ELF-1 (cell line): ENCODE measurements at regions not wholly inside any gene's neighbourhood (a gene's known extent, or its start where the extent isn't known, plus 50 kb on each side); places are given as distances from the start of the nearest gene placed in this dataset.

Experiments used
- DNase-seq: peaks from one replicate; pipeline ENCODE4 v3.0.0-alpha.2; 2016; ENCODE audit warnings: low read depth, low spot score

DNA sequence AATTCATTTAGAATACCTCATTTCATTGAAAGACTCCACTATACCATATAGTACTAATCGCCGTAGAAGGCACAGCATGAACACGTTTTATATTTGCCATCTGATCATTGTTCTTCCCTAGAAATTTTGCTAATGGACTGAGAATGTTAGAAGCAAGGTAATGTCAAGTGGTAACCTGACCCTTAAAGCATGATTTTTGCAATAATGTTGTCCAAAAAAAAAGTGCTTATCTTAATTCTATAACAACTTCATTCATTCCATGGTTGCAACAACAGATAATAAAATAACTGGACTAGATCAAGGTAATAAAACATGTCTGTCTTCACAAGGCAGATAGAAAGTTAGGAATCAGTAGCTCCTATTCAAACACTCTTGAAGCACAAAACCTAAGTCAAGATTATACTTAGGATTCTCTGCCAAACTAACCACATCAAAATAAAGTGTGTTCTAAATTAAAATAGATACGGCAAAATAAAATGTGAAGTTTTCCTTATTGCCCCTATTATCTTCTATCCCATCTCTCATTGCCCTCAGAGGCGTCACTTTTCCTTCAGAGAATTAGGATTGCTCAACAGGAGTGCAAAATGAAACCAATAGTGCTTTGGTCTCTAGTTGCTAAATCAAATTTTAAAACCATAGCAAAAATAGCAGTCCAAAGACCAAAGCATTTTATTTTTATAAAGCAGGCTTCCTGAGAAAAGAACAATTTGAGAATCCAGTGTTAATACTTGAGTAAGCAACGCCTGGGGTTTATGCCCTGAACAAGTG is 317.4 kb upstream of the UBE2E2 start:
- DNase-seq: no peak

DNA sequence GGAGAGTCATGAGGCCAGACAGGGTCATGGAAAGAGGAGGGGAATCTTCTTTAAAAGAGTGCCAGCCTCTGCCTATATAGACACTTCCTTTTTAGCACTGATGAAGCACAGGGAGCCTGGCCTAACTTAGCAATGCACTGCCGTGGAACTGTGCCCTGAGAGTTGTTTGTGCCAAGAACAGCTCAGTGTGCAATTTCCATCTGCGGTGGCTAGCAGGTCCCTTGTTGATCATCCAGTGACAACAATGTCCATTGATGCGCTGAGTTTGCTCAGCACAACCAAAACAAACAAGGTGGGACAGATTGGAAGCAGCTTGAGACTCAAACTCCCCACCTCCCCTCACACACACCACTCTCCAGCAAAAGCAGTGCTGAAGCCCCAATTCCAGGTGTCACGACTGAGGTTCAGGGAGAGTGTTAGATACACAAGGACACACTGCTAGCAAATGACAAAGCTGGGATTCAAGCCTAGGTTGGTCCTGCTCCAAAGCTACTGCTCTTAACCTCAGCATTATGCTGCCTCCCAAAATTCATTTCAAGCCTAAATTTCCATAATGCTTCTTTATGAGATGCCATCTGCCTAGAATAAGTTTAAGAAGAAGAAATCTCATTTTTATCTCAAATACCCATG is 316.6 kb upstream of the UBE2E2 start:
- no peak for DNase-seq

DNA sequence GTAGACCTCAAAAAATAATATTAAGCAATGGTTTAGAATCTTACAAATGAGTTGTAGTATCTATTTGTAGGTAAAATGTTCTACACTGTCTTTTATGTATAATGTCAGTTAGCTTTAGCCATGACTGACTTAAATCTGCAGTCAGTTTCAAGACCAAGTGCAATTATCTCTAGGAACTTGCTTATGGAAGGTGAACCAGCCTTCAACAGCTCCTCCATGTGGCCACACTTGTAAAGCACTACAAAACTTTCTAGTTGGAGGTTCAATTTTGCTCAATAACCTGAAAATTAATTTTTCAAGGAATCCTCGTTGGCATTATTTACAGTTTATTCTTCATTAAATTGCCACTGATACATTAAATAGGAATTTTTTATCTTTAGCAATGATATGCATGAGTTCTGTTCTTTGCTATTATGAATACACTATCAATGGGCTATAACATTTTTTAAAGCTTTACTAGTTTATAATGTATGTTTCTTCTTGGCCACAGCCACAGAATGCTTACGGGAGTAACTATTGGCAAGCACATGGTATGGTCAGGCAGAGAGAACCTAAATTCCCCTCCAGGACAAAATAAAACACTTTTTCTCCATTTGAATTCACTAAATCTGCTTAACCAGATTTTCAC is 315.3 kb upstream of the UBE2E2 start:
- DNase-seq: no peak

DNA sequence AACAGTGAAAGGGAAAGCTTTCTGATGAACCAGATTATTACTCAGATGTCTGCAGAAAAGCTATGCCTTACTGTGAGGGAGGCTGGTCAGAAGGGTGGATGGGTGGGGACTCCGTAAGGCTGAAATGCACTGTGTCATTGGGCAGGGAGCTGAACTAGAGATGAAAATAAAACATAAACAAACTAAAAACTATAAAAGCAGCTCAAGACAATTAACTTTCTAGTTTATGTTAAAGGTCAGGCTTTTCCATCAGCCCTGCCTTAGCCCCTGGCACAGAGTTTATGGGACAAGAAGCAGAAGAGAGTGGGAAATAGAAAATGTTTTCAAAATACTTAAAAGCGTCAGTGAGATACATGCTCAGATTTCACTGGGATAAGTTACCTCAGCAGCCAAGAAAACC is 310.0 kb upstream of the UBE2E2 start:
- DNase-seq: no peak

DNA sequence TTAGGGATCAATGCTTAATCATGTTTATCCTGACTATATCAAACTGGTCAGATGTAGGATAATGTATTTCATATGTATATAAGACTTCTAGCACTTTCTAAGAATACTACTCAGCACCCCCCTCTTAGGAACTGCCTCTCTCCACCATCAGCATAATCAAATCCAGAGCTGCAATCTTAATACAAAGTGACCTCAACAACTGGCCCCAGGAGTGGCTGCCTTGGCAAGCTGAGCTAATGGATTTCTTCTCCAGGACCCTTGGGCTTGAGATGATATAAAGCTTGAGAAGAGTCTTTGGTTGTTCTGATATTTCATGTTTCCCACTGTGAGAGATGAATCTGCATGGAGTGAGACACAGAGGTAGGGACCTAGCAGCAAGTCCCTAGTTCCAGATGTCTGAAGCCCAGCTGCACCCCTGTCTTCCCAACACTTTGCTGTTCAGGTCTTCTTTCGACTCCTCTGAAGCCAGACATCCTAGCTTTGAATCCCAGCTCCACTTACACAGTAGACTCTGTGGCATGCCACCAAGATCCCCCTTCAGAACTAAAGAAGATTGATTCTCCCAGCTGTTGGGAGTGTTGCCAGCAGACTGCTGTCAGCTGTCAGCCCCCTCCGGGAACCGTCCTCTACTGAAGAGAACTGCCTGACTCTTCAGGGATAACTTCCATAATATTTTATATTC is 309.3 kb upstream of the UBE2E2 start:
- no peak for DNase-seq

DNA sequence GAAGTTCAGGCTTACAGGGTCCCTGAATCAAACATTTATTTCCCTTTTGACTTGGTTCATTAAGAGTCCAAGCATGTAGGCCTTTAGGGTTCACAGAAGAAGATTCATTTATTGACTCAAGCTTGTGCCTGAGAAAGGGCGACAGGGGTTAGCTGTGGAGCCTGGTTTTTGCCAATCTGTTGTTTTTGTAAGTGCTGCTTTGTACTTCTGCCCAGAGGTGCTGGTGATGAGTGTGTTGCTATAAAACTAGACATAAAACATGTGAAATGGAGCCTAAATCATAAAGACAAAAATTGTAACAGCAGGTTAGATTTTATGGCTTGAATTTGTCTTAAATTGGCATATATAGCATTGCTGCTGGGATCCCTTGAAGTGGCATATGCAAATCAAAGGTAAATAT is 308.3 kb upstream of the UBE2E2 start:
- DNase-seq: no peak

DNA sequence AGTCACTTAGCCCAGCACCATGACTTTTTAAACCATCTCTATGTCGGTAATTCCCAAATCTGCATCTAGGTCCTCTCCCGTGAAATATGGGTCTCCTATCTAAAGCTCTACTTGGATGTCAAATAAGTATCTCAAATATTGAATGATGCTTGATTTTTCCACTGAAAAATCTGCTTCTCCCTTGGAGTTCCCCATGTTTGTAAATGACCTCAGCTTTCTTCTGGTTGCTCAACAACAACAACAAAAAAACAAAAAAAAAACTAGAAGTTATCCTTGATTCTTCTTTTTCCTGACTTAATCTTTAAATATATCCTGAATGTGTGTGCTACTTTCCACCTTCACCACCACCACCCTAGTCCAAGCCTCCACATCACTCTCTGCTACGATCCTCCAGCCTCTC is 307.5 kb upstream of the UBE2E2 start:
- DNase-seq: no peak

DNA sequence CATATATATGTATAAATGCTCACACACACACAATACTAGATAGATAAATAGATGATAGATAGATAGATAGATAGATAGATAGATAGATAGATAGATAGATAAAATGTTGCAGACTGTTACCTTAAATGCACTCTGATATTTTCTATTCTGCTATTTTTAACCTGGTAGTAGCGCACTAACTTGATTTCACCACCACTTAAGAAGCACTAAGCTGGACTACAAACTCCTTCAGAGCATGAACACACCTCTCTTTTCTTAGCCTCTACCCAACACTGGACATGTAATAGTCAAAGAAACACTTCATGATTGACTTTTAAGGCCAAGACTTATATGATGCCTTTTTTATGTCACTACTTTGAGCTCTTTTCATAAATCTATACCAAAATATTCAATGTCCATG is 304.6 kb upstream of the UBE2E2 start:
- DNase-seq: no peak

DNA sequence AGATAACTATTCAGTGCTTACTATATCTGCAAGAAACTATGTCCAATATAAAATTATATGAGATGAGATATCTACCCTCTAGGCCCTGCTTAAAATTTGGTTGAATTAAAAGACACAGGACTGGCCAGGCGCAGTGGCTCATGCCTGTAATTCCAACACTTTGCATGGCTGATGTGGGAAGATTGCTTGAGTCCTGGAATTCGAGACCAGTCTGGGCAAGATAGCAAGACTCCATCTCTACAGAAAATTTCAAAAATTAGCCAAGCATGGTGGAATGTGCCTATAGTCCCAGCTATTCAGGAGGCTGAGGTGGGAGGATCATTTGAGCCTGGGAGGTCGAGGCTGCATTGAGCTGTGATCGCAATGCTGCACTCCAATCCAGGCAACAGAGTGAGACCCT is 303.7 kb upstream of the UBE2E2 start:
- no peak for DNase-seq

DNA sequence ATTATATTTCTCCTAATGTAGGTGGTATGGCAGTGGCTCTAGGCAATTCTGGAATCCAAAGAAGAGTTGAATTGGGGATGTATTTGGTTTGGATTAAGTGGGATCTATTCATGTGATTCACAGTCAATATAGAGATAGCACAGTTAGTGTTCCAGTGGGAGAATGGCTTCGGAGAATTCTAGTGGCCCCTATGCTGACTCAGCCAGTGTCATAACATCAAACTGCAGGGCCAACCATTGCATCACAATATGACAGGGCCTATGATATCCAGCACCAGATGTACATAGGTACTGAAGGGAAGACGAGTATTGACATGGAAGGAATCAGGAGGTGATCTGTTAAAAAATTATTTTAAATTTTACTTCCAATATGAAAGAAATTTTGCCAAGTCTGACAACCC is 302.8 kb upstream of the UBE2E2 start:
- no peak for DNase-seq

DNA sequence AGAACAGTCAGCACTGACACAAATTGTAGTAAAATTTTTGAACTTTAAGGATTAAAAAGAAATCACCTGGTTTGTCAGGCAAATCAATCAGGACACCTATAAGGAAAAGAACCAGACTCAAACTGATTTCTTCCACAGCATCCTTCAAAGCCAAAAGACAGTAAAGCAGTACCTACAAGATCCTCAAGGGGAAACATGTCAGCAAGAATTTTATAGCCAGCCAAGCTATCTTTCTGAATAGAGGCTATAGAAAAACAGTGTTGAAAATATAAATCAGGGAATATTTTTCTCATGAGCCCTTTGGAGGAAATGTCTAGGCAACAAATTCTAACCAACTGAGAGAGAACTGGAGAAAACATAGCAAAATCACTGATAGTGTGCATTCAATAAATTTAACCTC is 301.4 kb upstream of the UBE2E2 start:
- no peak for DNase-seq

DNA sequence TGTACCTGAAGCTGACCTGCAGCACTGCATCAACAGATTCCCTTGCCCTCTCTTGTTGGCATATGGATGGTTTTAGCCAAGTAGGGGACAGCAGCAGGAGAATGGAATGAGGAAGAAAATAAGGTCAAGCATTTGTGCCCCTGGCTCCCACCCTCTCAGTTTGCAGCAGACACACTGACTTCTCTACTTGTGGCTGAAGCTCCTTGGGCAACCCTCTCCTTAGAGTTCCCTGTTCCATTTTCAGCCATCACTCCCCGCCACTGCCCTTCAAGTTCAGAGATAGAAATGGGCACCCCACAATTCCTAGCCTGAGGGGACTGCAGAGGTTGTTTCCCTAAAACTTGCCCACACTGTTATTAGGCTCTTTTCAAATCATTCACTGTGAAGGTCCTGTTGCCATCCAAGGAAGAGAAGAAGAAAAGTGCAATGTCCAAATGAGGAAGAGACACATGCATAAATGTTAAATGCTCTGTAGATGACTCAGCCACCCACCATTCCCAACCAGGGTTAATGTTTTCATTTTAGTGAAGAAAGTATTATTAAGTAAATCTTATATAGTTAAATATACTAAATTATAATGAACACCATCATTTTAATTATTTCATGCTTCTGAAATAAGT is 295.9 kb upstream of the UBE2E2 start:
- DNase-seq: no peak

DNA sequence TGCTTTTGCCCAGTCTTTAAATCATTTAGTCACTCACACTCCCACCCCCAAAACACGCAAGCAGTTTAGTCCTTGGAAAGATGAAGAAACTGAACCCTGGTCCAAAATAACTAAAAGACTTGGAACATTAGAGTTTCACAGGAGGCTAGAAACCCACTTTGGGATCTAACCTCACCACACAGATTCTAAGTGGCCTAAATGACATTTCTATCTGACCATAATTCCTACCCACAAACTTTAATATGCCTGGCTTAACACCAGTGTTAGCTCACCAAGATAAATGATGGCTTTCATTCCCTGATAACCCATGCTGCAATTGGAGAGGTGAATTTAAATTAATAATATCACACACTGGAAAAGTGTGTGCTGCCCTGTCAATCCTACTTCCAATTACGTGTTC is 295.3 kb upstream of the UBE2E2 start:
- DNase-seq: no peak

DNA sequence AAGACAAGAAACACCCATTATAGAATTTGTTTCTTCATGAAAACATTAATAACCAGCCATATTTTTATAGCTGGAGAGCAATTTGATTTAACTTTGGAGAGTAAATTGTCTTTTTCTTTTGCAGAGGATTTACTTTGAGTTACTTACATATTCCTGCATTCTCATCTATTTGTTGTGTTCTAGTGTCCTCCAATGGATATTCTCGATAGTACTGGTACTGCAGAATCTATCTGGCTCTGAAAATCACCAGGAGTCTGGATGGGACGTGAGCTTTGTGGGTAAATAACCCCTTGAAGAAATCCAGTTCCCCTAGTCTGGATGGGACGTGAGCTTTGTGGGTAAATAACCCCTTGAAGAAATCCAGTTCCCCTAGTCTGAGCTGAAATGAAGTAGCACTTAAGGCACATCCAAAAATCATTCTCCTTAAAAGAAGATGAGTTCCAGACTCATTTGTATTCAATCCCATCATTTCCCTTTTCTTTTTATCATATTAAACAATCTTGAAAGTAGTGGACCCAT is 294.1 kb upstream of the UBE2E2 start:
- DNase-seq: no peak

DNA sequence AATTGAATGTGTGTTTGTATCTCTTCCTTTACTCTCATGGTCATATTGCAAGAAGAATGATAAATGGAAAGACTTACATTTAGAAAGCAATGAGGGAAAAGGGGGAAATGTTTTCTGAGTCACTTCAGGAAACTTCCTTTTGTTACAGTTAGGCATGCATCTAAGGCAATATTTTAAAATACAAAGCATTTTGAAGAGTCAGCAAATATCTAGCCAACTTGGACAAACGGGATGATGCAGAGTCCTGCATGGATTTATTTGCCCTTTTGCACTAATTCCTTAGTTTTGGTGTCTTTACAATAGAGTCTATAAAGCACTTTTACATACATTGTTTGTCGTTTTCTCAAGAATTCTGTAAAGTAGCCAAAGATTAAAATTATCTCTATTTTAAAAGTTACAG is 286.2 kb upstream of the UBE2E2 start:
- DNase-seq: no peak

DNA sequence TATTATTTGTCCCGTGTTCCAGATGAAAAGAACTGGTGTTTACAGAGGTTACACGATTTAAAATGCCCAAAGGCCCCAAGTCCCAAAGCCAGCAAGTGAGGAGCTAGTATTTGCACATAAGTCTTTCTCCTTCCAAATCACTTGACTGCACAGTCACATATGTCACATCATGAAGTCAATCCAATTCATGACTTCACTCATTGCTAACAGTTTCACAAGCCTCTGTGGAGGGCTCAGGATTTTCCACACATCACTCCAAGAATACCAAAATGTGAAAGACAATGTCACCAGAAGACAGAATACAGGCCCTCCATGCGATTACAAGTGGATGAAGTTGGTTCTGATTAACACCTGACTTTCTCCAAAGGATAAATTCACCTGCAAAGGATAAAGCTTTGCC is 283.1 kb upstream of the UBE2E2 start:
- no peak for DNase-seq

DNA sequence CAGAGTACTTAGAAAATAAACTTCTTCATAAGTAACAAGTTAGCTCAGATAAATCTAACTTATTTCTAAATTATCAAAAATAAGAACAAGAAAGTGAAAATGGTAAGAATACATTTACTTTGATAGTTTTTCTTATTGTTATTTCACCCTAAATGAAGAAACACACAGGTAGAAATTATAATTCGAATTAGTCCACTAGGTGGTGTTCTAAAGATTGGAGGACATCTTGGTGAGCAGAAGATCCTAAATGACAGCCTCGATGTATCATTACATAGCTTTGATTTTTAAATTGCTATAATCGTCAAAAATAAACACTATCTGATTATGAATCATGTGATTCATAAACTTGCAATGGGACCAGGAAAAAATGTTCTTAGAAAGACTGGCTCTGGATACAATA is 280.8 kb upstream of the UBE2E2 start:
- DNase-seq: no peak

DNA sequence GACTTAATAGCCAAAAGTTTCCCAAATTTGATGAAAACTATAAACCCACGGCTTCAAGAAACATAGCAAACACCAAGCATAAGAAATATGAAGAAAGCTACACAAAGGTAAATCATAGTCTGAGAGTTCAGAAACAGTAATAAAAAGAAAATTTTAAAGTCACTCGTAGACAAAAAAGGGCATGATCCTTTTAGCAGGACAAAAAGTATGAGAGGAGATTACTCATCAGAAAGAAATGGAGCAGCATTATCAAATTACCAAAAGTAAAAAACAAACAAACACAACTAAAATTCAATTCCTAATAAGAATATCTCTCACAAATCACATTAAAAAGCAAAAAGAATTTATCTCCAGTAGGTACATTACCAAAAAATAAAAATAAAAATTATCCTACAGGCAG is 279.4 kb upstream of the UBE2E2 start:
- DNase-seq: no peak

DNA sequence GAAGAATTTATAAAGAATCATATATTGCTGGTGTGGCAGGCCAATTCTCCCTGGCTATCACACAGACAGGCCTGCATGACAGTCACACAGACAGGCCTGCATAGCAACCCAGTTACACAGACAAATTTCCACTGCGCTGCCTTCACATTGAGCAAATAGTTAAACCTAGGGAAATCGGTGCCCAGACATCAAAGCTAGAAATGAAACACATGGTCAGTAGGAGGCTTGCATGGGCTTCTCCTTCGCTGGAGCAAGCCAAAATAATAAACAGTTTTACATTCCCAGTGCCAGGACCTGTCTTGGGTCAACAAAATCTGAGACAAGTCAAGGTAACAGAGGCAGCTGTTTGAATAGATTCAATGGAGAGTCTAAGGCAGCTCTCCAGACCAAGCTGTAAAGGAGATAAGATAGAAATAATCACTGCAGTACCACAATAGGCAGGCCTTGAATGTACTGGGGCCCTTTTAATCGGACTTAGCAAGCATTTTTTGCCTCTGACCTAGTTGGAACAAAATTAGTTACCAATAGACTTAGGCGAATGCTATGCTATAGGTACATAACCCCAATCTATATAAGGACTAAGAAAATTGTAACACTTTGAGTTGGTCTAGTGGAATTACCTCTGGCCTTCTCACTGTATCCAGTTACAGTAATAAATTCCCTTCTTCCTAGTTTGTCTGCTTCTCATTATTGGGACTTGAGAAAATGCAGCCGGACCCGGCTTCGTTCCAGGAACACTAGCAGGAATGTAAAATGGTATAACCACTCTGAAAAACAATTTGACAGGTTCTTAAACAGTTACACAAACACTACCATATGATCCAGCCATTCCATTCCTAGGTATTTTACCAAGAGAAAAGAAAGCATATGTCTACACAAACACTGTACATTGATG is 274.7 kb upstream of the UBE2E2 start:
- DNase-seq: no peak

DNA sequence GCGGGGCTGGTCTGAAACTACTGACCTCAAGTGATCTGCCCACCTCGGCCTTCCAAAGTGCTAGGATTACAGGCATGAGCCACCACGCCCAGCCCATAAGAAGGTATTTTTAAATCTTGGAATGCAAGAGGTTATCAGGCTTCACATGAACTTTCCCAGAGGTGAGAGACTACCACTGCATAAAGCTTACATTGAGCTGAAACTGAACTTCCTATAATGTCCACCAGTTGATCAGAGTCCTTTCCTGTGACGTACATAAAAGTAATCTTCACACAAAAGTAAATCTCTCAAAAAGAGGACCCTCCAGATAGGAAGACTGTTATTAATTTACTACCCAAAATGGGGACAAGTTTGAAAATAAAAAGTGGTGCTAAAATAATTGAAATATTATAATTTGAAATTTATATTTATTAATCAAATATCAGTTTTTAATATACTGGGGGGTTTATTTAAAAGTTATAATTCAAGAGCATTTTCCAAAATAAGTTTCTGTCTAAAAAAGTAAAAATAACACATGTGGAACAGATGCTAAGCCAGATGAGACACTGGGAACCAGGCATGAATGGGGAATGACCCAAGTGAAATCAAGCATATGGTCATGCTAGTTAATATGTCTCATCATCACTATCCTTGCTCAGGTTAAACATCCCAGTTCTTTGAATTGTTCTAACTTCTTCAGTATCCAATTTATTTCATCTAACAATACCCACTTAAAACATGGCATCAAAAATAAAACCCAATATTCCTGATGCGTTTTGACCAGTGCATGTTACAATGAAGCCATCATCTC is 269.9 kb upstream of the UBE2E2 start:
- DNase-seq: no peak
